ENCODE measurements at regions not wholly inside any gene's neighbourhood (a gene's known extent, or its start where the extent isn't known, plus 50 kb on each side); places are given as distances from the start of the nearest gene placed in this dataset.

DNA sequence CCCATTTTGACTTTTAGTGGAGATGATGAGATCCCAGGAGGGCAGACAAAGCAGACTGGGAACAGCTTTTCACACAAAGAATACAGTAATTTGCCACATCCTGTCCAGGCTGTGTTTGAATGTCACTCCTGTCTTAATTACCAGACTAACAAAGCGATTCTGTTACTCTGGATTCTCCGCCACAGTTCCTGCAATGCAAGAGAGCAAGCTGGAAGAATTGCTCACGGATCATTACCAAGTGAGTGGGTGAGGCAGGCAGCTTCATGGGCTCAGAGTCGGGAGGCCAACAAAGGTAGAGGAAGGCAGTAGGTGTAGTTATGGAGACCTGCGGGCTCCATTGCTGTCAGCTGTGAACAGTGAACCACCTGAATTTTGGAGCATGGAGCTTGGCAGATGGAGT is 250.5 kb upstream of the ATP5MC3 start:
- intact Hi-C loops (cut with micrococcal nuclease; ENCODE audit: unreplicated experiment), result no loop called here
- H3K4me1 ChIP-seq (ENCODE audit: insufficient read depth, low read length, poor library complexity, severe bottlenecking), result peaks cover 41% of the 10 kb centered on the region
- H3K9me3 ChIP-seq (ENCODE audit: low read depth, low read length, poor library complexity, severe bottlenecking), result peaks cover 12% of the 10 kb centered on the region
- peak overlapping the region; percentile 10 for H3K4me3 ChIP-seq (ENCODE audit: low read depth, low read length, poor library complexity, severe bottlenecking)
- peak; percentile 94 for DNase-seq (ENCODE audit: low spot score)
- no peaks in the 10 kb centered on the region for H3K27me3 ChIP-seq (replicated peaks; ENCODE audit: insufficient read depth, low read depth, low read length, poor library complexity)
- BruUV-seq (replicated peaks), result no TSS peak
- POLR2A ChIA-PET (ENCODE audit: low non-redundant PET), result interaction anchor here (0.5 to 0.6 kb wide), 2 partner anchors 23 to 63 kb away, joined by 3 to 4 read pairs; no protein-coding TSS in a partner anchor
- CTCF ChIA-PET, result interaction anchor here (0.6 to 1.1 kb wide), 3 partner anchors 23 to 59 kb away, joined by 3 to 6 read pairs (median 4); no protein-coding TSS in a partner anchor
- peak overlapping the region; percentile 74 for H3K27ac ChIP-seq (ENCODE audit: low read depth, low read length, poor library complexity, severe bottlenecking)
- no peaks in the 10 kb centered on the region for H3K36me3 ChIP-seq (ENCODE audit: insufficient read depth, low read length, poor library complexity, severe bottlenecking)
- TF ChIP-seq, protein P1, sequence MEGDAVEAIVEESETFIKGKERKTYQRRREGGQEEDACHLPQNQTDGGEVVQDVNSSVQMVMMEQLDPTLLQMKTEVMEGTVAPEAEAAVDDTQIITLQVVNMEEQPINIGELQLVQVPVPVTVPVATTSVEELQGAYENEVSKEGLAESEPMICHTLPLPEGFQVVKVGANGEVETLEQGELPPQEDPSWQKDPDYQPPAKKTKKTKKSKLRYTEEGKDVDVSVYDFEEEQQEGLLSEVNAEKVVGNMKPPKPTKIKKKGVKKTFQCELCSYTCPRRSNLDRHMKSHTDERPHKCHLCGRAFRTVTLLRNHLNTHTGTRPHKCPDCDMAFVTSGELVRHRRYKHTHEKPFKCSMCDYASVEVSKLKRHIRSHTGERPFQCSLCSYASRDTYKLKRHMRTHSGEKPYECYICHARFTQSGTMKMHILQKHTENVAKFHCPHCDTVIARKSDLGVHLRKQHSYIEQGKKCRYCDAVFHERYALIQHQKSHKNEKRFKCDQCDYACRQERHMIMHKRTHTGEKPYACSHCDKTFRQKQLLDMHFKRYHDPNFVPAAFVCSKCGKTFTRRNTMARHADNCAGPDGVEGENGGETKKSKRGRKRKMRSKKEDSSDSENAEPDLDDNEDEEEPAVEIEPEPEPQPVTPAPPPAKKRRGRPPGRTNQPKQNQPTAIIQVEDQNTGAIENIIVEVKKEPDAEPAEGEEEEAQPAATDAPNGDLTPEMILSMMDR (conservative IDR thresholded peaks at IDR 0.05; ENCODE audit: low read depth, low read length), result no peak
- TF ChIP-seq EZH2 (IDR thresholded peaks at IDR 0.05; ENCODE audit: borderline replicate concordance, low read depth, low read length, poor library complexity, severe bottlenecking), result no peak

DNA sequence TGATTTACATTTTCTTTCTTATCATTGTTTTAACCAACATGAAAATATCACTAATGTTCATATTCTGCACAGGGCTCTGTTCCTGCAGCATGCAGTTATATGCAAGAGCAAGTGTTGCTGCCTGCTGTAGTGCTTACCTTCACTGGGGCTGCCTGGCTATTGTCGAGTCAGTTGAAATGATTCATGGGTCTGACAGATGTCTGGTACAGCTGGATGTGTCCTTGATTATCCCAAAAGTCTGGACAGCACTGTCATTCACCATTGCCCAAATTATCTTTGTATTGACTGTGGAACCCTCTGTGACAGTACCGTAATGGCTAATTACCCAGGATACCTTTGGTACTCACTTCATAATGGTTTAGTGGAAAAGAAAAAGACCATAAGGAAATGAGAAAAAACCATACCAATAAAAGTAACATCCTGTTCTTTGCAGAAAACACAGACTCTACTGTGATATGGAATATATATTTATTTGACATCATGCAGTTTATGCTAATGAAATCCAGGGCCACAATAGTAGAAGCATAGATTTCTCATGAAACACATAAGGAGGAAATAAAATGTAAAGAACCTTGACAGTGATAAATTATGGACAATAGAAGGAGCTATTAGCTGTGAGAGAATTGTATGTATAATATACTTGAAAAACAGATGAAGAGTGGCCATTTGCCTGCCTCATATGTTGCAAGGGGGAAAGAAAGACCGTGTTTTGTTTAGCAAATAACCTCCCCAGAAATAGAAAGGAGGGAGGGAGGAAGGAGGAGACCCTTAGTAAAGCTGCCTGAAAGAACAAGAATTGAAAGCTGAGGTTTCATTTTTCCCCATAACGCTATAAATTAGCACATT is 249.8 kb upstream of the ATP5MC3 start:
- H3K36me3 ChIP-seq (ENCODE audit: insufficient read depth, low read length, poor library complexity, severe bottlenecking), result no peaks in the 10 kb centered on the region
- H3K9me3 ChIP-seq (ENCODE audit: low read depth, low read length, poor library complexity, severe bottlenecking), result peaks cover 12% of the 10 kb centered on the region
- H3K4me1 ChIP-seq (ENCODE audit: insufficient read depth, low read length, poor library complexity, severe bottlenecking), result peaks cover 41% of the 10 kb centered on the region
- peak overlapping the region; percentile 74 for H3K27ac ChIP-seq (ENCODE audit: low read depth, low read length, poor library complexity, severe bottlenecking)
- ChIA-PET POLR2A (ENCODE audit: low non-redundant PET) (interaction anchor here (0.5 to 0.6 kb wide), 3 partner anchors 24 to 434 kb away, joined by 3 to 4 read pairs (median 3); no protein-coding TSS in a partner anchor), CTCF (interaction anchor here (0.6 to 1.1 kb wide), 4 partner anchors 24 to 310 kb away, joined by 3 to 6 read pairs (median 4); no protein-coding TSS in a partner anchor)
- H3K27me3 ChIP-seq (replicated peaks; ENCODE audit: insufficient read depth, low read depth, low read length, poor library complexity), result no peaks in the 10 kb centered on the region
- no TSS peak for BruUV-seq (replicated peaks)
- intact Hi-C loops (cut with micrococcal nuclease; ENCODE audit: unreplicated experiment), result loop anchor here (1.0 to 2.0 kb wide), 2 partner anchors 29 to 58 kb away; no protein-coding TSS in a partner anchor
- DNase-seq (ENCODE audit: low spot score), result peak; percentile 94
- no peak for TF ChIP-seq EZH2 (IDR thresholded peaks at IDR 0.05; ENCODE audit: borderline replicate concordance, low read depth, low read length, poor library complexity, severe bottlenecking)
- TF ChIP-seq, protein P1 (conservative IDR thresholded peaks at IDR 0.05; ENCODE audit: low read depth, low read length), result no peak
- H3K4me3 ChIP-seq (ENCODE audit: low read depth, low read length, poor library complexity, severe bottlenecking), result peak overlapping the region; percentile 10

DNA sequence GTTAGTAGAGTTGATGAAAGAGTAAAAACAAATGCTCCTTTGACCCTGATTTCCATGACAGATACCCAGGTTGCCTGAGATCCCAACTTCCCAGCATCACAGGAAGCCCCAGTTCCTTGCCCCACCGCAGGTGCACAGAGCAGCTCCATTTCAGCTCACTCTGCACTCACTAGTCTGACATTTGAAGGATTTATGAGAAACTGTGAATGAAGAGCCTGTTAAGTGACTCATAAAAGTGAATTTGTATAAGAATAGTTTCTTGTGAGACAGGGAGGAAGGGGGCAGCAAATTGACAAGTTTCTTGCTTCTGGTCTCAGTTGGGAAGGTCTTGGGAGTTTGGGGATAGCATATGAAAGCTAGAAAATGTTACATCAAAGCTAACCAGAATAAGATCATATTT is 248.7 kb upstream of the ATP5MC3 start:
- ChIA-PET CTCF (no interaction called here), POLR2A (ENCODE audit: low non-redundant PET) (no interaction called here)
- Histone ChIP-seq H3K36me3 (ENCODE audit: insufficient read depth, low read length, poor library complexity, severe bottlenecking) (no peaks in the 10 kb centered on the region), H3K27me3 (replicated peaks; ENCODE audit: insufficient read depth, low read depth, low read length, poor library complexity) (no peaks in the 10 kb centered on the region), H3K4me3 (ENCODE audit: low read depth, low read length, poor library complexity, severe bottlenecking) (no peak overlapping the region), H3K4me1 (ENCODE audit: insufficient read depth, low read length, poor library complexity, severe bottlenecking) (peaks cover 38% of the 10 kb centered on the region), H3K9me3 (ENCODE audit: low read depth, low read length, poor library complexity, severe bottlenecking) (peaks cover 12% of the 10 kb centered on the region), H3K27ac (ENCODE audit: low read depth, low read length, poor library complexity, severe bottlenecking) (no peak overlapping the region)
- TF ChIP-seq, protein P1 (conservative IDR thresholded peaks at IDR 0.05; ENCODE audit: low read depth, low read length), result no peak
- TF ChIP-seq EZH2 (IDR thresholded peaks at IDR 0.05; ENCODE audit: borderline replicate concordance, low read depth, low read length, poor library complexity, severe bottlenecking), result no peak
- no TSS peak for BruUV-seq (replicated peaks)
- intact Hi-C loops (cut with micrococcal nuclease; ENCODE audit: unreplicated experiment), result loop anchor here (2.0 kb wide), 1 partner anchor 27 kb away; no protein-coding TSS in a partner anchor
- DNase-seq (ENCODE audit: low spot score), result peak; percentile 78

All from A673 (cell line).